ENCODE measurements at regions not wholly inside any gene's neighbourhood (a gene's known extent, or its start where the extent isn't known, plus 50 kb on each side); places are given as distances from the start of the nearest gene placed in this dataset.
"Not testable (repeated sequence)": the region's sequence is repeated elsewhere in the genome, so short reads cannot be mapped to it uniquely, and the experiment has no call there.

GRCh38 chr5:162487528-162488525 is 420.3 kb downstream of the GABRG2 start:
- no peak for DNase-seq

GRCh38 chr5:162496100-162496808 is 428.7 kb downstream of the GABRG2 start:
- DNase-seq = no peak

GRCh38 chr5:162497455-162497854 is 429.9 kb downstream of the GABRG2 start:
- DNase-seq = no peak

GRCh38 chr5:162502780-162503179 is 435.2 kb downstream of the GABRG2 start:
- DNase-seq = no peak

- DNase-seq = no peak
Measured at GRCh38 chr5:162503796-162504195, 436.2 kb downstream of the GABRG2 start.

- DNase-seq = no peak
Measured at GRCh38 chr5:162512935-162513565, 445.5 kb downstream of the GABRG2 start.

- DNase-seq = no peak
Measured at GRCh38 chr5:162514116-162514515, 446.5 kb downstream of the GABRG2 start.

GRCh38 chr5:162520878-162521277 is 453.3 kb downstream of the GABRG2 start:
- no peak for DNase-seq

- no peak for DNase-seq
Measured at GRCh38 chr5:162529209-162529608, 461.6 kb downstream of the GABRG2 start.

- no peak for DNase-seq
Measured at GRCh38 chr5:162529886-162530285, 462.3 kb downstream of the GABRG2 start.

- DNase-seq = no peak
Measured at GRCh38 chr5:162543437-162543836, 475.9 kb downstream of the GABRG2 start.

GRCh38 chr5:162544905-162545304 is 477.3 kb downstream of the GABRG2 start:
- DNase-seq = no peak

GRCh38 chr5:162550236-162550635 is 482.7 kb downstream of the GABRG2 start:
- no peak for DNase-seq

GRCh38 chr5:162558120-162558519 is 490.5 kb downstream of the GABRG2 start:
- DNase-seq = no peak

GRCh38 chr5:162567644-162568043 is 500.1 kb downstream of the GABRG2 start:
- DNase-seq = no peak

GRCh38 chr5:162573758-162574157 is 506.2 kb downstream of the GABRG2 start:
- no peak for DNase-seq

- DNase-seq = no peak
Measured at GRCh38 chr5:162591724-162592123, 524.2 kb downstream of the GABRG2 start.

GRCh38 chr5:162593881-162594280 is 526.3 kb downstream of the GABRG2 start:
- no peak for DNase-seq

- no peak for DNase-seq
Measured at GRCh38 chr5:162603443-162604070, 536.0 kb downstream of the GABRG2 start.

- no peak for DNase-seq
Measured at GRCh38 chr5:162607879-162608278, 540.3 kb downstream of the GABRG2 start.

- not testable (repeated sequence) for DNase-seq
Measured at GRCh38 chr5:162621726-162622263, 554.2 kb downstream of the GABRG2 start.

GRCh38 chr5:162624110-162624509 is 556.5 kb downstream of the GABRG2 start:
- no peak for DNase-seq

GRCh38 chr5:162637481-162637880 is 569.9 kb downstream of the GABRG2 start:
- no peak for DNase-seq

Measured in stimulated activated CD4-positive, alpha-beta T cell treated with anti-CD3 and anti-CD28 coated beads, Interleukin-2, amount 100 ng/mL, for 48 hours (primary cell).